Right lobe of liver (tissue), 4 donors: ENCODE measurements at regions not wholly inside any gene's neighbourhood (a gene's known extent, or its start where the extent isn't known, plus 50 kb on each side); places are given as distances from the start of the nearest gene placed in this dataset.

Source experiments
- CTCF ChIP-seq, 4 donors: fragments of 200-600 bp in 3 of 4; fragments of 450-650 bp in 1 of 4; IDR thresholded peaks; one replicate each; pipeline versions ENCODE4 v1.5.1 to v1.8.0; 2016 to 2022; ENCODE audit warnings: antibody characterized with exemption in 4 of 4, mild to moderate bottlenecking in 2 of 4
- POLR2A ChIP-seq: fragments of 450-650 bp; IDR thresholded peaks from one replicate; pipeline ENCODE4 v1.6.1; 2017; ENCODE audit warnings: antibody characterized with exemption, mild to moderate bottlenecking
- donor health status: DM: no; HTN: no; CAD: no.
- donor health status: DM: no; HTN: no; CAD: no.
- donor health status: DM: no; HTN: yes; CAD: no.

DNA sequence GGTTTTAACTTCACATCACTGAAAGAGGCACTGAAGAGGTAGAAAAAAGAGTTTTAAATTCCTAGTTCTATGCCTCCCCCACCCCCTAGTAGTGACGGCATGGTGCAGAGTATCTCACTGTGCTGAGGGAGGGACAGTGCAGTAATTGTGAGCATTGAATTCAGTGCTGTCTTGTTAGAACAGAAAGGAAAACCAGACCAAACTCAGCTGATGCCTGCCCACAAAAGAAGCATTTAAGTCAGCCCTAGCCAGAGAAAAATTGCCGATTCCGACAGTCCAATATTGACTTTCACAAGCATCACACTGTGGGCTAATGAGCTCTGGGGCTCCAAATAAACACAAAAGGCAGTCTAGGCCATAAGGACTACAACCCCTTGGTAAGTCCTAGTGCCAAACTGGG, 417.7 kb downstream of the AR start:
- TF ChIP-seq POLR2A, result no peak
- no peak for TF ChIP-seq CTCF (IDR thresholded peaks at IDR 0.05)
